ENCODE measurements at regions not wholly inside any gene's neighbourhood (a gene's known extent, or its start where the extent isn't known, plus 50 kb on each side); places are given as distances from the start of the nearest gene placed in this dataset.

DNA sequence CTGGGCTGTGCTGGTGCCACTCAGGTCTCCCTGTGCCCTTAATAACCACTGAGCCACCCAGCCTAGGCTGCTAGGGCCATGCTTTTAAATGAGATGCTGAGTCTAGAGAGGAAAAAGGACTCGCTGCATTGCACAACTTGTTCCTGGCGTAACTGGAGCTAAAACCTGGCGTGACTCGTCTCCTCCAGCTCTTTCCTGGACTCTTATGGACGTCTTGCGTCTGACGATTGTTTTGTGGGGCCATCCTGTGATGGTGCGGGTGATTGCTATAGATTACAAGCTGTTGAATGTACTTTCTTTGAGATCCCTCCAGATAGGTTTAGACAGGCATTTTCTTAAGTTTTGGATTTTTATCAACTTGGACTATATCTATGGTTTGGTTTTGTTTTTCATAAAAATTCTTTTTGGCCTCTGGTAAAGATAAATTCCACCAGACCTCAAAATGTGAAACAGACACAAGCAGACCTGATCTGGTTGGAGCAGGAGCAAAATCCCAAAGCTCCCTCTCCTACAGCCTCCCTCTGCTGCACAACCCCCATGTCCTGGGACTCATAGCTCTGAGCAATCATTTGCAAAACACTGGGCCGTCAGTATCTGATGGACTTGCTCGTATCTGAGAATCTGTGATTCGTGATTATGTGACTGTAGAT, 230.3 kb downstream of the ARHGAP12 start:
- no peak for DNase-seq (ENCODE audit: low read depth)
- no peak for TF ChIP-seq CTCF (conservative IDR thresholded peaks at IDR 0.05; ENCODE audit: low read depth, low read length)
- H3K4me3 ChIP-seq (ENCODE audit: low read depth, low read length): no peak overlapping the region

GRCh38 chr10:31697271-31698180, 231.1 kb downstream of the ARHGAP12 start:
- no peak overlapping the region for H3K4me3 ChIP-seq (ENCODE audit: low read depth, low read length)
- DNase-seq (ENCODE audit: low read depth): no peak
- TF ChIP-seq CTCF (conservative IDR thresholded peaks at IDR 0.05; ENCODE audit: low read depth, low read length): no peak

- no peak for TF ChIP-seq CTCF (conservative IDR thresholded peaks at IDR 0.05; ENCODE audit: low read depth, low read length)
Observed at GRCh38 chr10:31694929-31695837, 233.4 kb downstream of the ARHGAP12 start.

DNA sequence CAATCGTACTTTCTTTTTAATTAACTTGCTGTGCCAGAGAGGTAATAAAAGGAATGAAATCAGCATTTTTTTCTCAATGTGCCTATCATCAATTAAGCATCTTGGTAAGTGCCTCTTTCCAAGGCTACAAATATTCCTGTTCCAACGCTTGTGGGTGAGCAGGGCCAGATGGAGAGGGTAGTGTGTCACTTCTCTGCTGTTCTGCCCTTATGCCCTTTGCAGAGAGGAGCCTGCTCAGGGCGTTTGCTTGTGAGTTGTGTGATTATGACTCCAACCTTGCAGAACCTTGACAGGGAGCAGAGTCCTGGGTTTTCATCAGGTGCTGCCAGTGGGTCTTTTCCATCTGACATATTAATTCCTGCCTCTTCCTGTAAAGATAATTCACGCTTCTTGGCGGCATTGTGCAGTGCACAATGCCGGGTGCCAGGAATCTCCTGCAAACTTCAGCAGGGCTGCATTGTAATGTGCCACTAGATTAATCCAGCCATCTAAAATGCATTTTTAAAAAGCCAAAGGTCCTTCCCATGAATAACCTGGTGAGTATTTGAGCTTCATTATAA, 234.4 kb downstream of the ARHGAP12 start:
- no peak overlapping the region for H3K4me3 ChIP-seq (ENCODE audit: low read depth, low read length)
- no peak for DNase-seq (ENCODE audit: low read depth)
- no peak for TF ChIP-seq CTCF (conservative IDR thresholded peaks at IDR 0.05; ENCODE audit: low read depth, low read length)

More at GRCh38 chr10:31694929-31695837, 233.4 kb downstream of the ARHGAP12 start:
- no peak overlapping the region for H3K4me3 ChIP-seq (ENCODE audit: low read depth, low read length)
- no peak for DNase-seq (ENCODE audit: low read depth)

- no peak overlapping the region for H3K4me3 ChIP-seq (ENCODE audit: low read depth, low read length)
- no peak for TF ChIP-seq CTCF (conservative IDR thresholded peaks at IDR 0.05; ENCODE audit: low read depth, low read length)
- no peak for DNase-seq (ENCODE audit: low read depth)
Observed at GRCh38 chr10:31693491-31693890, 235.1 kb downstream of the ARHGAP12 start.

DNA sequence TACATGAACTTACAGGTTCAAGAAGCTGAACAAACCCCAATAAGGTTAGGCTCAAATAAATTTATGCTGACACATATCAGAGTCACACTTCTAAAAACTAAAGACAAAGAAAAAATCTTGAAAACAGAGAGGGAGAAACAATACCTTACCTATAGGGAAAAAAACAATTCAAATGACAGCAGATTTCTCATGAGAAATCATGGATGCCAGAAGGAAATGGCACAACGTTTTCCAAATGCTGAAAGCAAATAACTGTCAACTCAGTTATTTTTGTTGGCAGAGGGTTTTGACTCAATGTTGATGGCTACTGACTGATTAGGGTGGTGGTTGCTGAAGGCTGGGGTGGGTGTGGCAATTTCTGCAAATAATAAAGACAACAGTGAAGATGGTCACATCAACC, 239.4 kb downstream of the ARHGAP12 start:
- no peak for TF ChIP-seq CTCF (conservative IDR thresholded peaks at IDR 0.05; ENCODE audit: low read depth, low read length)
- no peak for DNase-seq (ENCODE audit: low read depth)
- H3K4me3 ChIP-seq (ENCODE audit: low read depth, low read length): no peak overlapping the region

Data from epithelial cell of proximal tubule (primary cell).